HS-5 (cell line): ENCODE measurements at regions not wholly inside any gene's neighbourhood (a gene's known extent, or its start where the extent isn't known, plus 50 kb on each side); places are given as distances from the start of the nearest gene placed in this dataset.

Source experiments
- DNase-seq: peaks from one replicate; pipeline ENCODE4 v3.0.0-alpha.2; 2012; ENCODE audit warnings: low read depth

DNA sequence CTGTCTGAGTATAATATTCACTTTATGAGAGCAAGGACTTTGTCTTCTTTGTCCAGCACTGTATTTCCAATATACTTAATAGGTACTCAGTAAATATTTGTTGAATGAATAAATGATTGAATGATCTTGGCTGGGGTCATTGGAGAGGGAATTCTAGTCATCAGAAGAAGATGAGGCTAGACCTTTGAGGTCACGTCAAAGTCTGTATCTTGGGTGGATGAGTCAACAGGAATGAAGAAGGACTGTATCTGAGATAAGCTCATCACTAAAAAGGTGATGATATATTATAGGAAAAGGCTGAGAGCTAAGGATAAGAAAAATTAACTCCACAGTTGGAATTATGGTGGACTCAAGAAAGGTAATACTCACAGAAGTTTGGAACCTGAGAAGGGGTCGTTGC, 125.1 kb upstream of the MAGI3 start:
- DNase-seq: no peak

- no peak for DNase-seq
These were observed 123.5 kb upstream of the MAGI3 start for GRCh38 chr1:113266788-113267187.

- no peak for DNase-seq
These were observed 120.9 kb upstream of the MAGI3 start for GRCh38 chr1:113269168-113269963.

- DNase-seq: no peak
These were observed 119.3 kb upstream of the MAGI3 start for GRCh38 chr1:113271039-113271438.

DNA sequence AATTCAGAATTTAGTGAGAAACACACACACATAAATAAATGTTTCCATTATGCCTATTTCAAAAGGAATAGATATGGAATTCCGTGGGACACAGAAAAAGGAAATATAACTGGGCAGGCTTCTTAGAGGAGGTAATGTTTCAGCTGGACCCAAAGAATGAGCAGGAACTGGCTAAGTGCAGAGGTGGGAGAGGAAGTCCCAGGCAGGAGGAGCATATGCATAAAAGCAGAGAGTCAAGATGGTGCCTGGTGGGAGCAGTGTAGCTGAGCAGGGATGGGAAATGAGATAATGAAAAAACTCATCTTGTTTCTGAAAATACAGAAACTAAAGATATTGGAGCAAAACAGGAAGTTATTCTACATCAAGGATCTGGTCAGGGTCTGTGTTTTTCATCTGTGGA, 115.2 kb upstream of the MAGI3 start:
- no peak for DNase-seq

- no peak for DNase-seq
These were observed 114.6 kb upstream of the MAGI3 start for GRCh38 chr1:113275691-113276090.

DNA sequence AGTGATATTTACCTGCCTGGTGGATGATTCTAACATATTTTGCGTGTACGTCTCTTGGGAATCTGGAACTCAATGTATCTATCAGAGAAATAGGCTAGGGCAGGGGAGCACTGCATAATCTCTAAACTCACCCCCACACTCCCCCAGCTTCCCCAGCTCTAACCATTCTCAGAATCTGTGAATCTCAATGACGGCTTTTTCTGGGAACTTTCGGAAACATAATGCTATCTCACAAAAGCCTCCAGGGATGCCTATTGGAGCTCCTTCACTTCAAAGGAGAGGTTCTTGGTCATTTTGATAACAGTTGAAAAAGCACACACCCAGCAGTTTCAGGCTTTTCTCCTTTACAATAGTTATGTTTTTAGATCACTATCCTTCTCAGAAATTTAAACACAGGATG, 113.8 kb upstream of the MAGI3 start:
- DNase-seq: no peak

- no peak for DNase-seq
These were observed 111.9 kb upstream of the MAGI3 start for GRCh38 chr1:113278371-113278770.

GRCh38 chr1:113278777-113279176, 111.5 kb upstream of the MAGI3 start:
- DNase-seq: no peak

DNA sequence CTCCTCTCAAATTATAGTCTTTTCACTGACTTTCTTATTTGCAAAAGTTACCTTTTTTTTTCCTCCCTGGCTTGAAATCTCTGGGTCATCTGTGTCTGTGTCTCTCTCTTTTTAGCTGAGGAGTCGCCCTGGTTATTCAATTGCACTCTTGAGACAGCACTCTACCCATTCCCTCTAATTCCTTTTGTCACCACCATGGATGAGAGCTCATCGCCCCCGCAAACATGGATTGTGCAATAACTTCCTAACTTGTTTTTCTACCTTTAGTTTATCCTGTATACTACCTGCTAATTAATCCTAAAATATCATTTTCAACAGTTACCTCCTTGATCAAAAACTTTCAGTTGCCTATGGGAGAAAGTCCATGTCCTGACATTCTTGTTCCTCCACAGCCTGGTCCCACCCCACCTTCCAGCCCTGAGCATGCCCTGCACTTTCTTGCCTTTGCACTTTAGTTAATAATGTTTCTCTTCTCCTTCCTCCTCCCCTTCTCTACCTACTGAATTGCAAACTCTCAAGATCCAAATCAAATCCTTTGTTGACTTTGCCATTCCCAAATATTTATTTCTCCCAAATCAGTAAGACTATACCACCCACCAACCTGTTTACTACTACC, 110.4 kb upstream of the MAGI3 start:
- DNase-seq: no peak

DNA sequence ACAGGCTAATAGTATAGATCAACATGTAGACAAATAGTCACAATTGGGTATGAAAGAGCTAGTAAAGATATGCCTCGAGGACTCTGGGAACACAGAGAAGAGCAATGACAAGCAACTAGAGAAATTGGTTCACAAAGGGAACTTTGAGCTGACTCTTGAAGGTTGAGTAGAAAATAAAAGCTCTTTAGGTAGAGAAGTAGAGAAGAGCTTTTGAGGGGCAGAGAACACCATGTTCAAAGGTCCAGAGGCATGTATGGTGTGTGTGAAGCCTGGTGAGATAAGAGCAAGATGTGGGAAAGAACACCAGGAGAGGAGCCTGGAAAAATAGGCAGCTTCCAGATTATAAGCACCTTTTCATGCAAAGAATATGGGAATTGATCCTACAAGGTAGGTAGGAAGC, 109.7 kb upstream of the MAGI3 start:
- DNase-seq: no peak

- DNase-seq: no peak
These were observed 108.8 kb upstream of the MAGI3 start for GRCh38 chr1:113281550-113281949.

- DNase-seq: no peak
These were observed 108.1 kb upstream of the MAGI3 start for GRCh38 chr1:113282008-113282892.

DNA sequence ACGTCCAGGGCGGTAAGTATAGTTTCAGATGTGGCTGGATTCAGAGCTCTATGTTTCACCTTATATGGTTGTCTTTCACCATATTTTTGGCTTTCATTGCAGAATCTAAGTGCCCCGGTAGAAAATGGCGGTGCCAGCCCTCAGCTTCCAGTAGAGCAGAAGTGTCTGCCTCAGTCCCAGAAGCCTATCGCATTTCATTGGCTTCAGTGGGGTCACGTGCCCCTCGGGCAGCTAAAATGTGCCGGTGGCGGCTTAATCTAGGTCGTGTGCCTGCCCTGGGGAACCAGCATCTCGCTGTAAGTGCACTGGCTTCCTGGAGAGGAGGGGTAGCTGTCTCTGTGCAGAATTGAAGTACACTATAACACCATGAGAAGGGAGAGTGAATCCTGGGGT, 107.4 kb upstream of the MAGI3 start:
- DNase-seq: no peak

- DNase-seq: no peak
These were observed 106.4 kb upstream of the MAGI3 start for GRCh38 chr1:113283914-113284313.

- DNase-seq: no peak
These were observed 104.2 kb upstream of the MAGI3 start for GRCh38 chr1:113286156-113286555.

GRCh38 chr1:113291777-113292602, 98.3 kb upstream of the MAGI3 start:
- DNase-seq: no peak

GRCh38 chr1:113292603-113293255, 97.6 kb upstream of the MAGI3 start:
- DNase-seq: no peak

- no peak for DNase-seq
These were observed 97.1 kb upstream of the MAGI3 start for GRCh38 chr1:113293256-113293626.

- no peak for DNase-seq
These were observed 92.6 kb upstream of the MAGI3 start for GRCh38 chr1:113297749-113298148.

DNA sequence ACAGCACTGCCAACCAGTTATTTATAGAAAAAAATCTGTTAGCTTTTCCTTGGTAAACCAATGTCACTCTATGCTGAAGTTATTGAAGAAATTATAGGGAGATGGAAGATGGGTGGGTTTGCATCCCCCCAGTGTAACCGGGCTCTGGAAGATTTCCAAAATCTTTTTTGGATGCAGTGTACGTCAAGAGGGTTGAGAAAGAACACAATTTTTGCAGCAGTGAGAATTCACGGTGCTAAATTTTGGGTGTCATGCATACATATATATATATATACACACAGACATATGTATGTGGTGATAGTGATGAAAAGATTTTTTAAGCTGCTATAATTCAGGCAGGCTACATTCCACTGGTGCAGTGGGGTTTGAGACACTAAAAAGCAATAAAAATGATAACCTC, 91.4 kb upstream of the MAGI3 start:
- DNase-seq: no peak

GRCh38 chr1:113302636-113303035, 87.7 kb upstream of the MAGI3 start:
- no peak for DNase-seq
